ENCODE measurements at regions not wholly inside any gene's neighbourhood (a gene's known extent, or its start where the extent isn't known, plus 50 kb on each side); places are given as distances from the start of the nearest gene placed in this dataset.

DNA sequence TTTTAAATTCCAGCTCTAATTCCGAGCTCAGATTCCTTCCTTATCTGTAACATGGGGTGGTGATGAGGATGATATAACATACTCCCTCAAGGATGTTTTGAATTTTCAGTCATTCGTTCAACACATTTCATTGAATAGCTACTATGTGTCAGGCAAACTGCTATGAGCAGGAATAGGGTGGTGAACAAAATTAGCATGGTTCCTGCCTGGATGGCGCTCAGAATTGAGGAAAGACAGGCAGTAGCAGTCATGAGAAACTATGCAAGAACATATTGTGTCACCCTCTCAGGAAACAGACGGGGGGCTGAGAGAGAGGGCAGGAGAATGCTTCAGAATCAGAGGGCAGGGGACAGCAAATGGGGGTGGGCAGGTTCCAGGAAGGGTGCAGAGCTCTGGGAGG lies 265.2 kb downstream of the NSG2 start:
- no peaks in the 10 kb centered on the region for H3K9me3 ChIP-seq (replicated peaks; ENCODE audit: control insufficient read depth, insufficient read depth, low read length)
- no peak overlapping the region for H3K9ac ChIP-seq (ENCODE audit: control insufficient read depth, insufficient read depth, low read length)
- WGBS (ENCODE audit: insufficient coverage, insufficient replicate concordance, low lambda C conversion rate, missing lambda C conversion rate), result 29% methylated on average over 4 of the region's 4 CpGs
- ATAC-seq, result no peak
- H3K79me2 ChIP-seq (ENCODE audit: control insufficient read depth, insufficient read depth, low read length), result no peaks in the 10 kb centered on the region
- in situ Hi-C loops (cut with MboI) (no loop called here), intact Hi-C loops (cut with micrococcal nuclease; ENCODE audit: unreplicated experiment) (no loop called here)
- ChIA-PET RAD21 (ENCODE audit: unreplicated experiment) (interaction anchor here (1.4 to 2.1 kb wide), 6 partner anchors 10 to 693 kb away, joined by 3 to 38 read pairs (median 6); partner anchors contain the start of gene NSG2), CTCF (interaction anchor here (0.7 to 3.1 kb wide), 8 partner anchors 9 to 695 kb away, joined by 3 to 38 read pairs (median 4); partner anchors contain the start of gene NSG2), SMC1A (ENCODE audit: uncharacterized antibody, unreplicated experiment) (interaction anchor here (1.1 to 3.0 kb wide), 3 partner anchors 9 to 265 kb away, joined by 3 to 23 read pairs (median 3); partner anchors contain the start of gene NSG2), POLR2A (no interaction called here)
- no TSS peak for BruUV-seq (replicated peaks)
- H3K36me3 ChIP-seq (ENCODE audit: control insufficient read depth in 2 of 2, insufficient read depth in 2 of 2, low read length in 1 of 2), result no peaks in the 10 kb centered on the region
- DNase-seq (ENCODE audit: low read depth, low spot score), result no peak
- no peaks in the 10 kb centered on the region for H3K4me1 ChIP-seq (ENCODE audit: control insufficient read depth, insufficient read depth, low read length)
- no peak for FAIRE-seq
- H4K20me1 ChIP-seq (ENCODE audit: control insufficient read depth, insufficient read depth), result no peaks in the 10 kb centered on the region
- H2AFZ ChIP-seq (ENCODE audit: control insufficient read depth, low read depth, low read length), result no peak overlapping the region
- no peak overlapping the region for H3K4me2 ChIP-seq (ENCODE audit: control insufficient read depth, insufficient read depth)
- no peak overlapping the region for H3K4me3 ChIP-seq
- H3K27ac ChIP-seq (ENCODE audit: control insufficient read depth, insufficient read depth), result no peak overlapping the region
- peaks cover 0 to 2% of the 10 kb centered on the region in 2 experiments; a peak in 2 of 4 replicates for H3K27me3 ChIP-seq (replicated peaks in 1 of 2; ENCODE audit: control insufficient read depth in 2 of 2, insufficient read depth in 2 of 2, low read length in 1 of 2)
- TF ChIP-seq STAT3 (IDR thresholded peaks at IDR 0.05; ENCODE audit: low read depth, low read length) (no peak), HDAC2 (IDR thresholded peaks at IDR 0.05) (no peak), NFYB (IDR thresholded peaks at IDR 0.05; ENCODE audit: insufficient read depth, low read depth, low read length) (no peak), ETV6 (conservative IDR thresholded peaks at IDR 0.05 in 1 of 2, IDR thresholded peaks at IDR 0.05 in 1 of 2; ENCODE audit: borderline replicate concordance in 1 of 2, low read depth in 1 of 2) (no peak), PML (IDR thresholded peaks at IDR 0.05; ENCODE audit: low read length) (no peak), RAD51 (IDR thresholded peaks at IDR 0.05) (no peak), ASH2L (IDR thresholded peaks at IDR 0.05; ENCODE audit: borderline replicate concordance, low read depth) (no peak), CREM (IDR thresholded peaks at IDR 0.05; ENCODE audit: low read depth) (no peak)
- TF ChIP-seq, protein P1, sequence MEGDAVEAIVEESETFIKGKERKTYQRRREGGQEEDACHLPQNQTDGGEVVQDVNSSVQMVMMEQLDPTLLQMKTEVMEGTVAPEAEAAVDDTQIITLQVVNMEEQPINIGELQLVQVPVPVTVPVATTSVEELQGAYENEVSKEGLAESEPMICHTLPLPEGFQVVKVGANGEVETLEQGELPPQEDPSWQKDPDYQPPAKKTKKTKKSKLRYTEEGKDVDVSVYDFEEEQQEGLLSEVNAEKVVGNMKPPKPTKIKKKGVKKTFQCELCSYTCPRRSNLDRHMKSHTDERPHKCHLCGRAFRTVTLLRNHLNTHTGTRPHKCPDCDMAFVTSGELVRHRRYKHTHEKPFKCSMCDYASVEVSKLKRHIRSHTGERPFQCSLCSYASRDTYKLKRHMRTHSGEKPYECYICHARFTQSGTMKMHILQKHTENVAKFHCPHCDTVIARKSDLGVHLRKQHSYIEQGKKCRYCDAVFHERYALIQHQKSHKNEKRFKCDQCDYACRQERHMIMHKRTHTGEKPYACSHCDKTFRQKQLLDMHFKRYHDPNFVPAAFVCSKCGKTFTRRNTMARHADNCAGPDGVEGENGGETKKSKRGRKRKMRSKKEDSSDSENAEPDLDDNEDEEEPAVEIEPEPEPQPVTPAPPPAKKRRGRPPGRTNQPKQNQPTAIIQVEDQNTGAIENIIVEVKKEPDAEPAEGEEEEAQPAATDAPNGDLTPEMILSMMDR (IDR thresholded peaks at IDR 0.05 in 2 of 3, conservative IDR thresholded peaks at IDR 0.05 in 1 of 3; ENCODE audit: control insufficient read depth in 2 of 3, extremely low read depth in 1 of 3, insufficient read depth in 1 of 3, low read depth in 3 of 3, low read length in 3 of 3), result no peak
- TF ChIP-seq, protein P2, sequence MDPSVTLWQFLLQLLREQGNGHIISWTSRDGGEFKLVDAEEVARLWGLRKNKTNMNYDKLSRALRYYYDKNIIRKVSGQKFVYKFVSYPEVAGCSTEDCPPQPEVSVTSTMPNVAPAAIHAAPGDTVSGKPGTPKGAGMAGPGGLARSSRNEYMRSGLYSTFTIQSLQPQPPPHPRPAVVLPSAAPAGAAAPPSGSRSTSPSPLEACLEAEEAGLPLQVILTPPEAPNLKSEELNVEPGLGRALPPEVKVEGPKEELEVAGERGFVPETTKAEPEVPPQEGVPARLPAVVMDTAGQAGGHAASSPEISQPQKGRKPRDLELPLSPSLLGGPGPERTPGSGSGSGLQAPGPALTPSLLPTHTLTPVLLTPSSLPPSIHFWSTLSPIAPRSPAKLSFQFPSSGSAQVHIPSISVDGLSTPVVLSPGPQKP (IDR thresholded peaks at IDR 0.05; ENCODE audit: low read depth, low read length), result no peak
- TF ChIP-seq, protein P3, sequence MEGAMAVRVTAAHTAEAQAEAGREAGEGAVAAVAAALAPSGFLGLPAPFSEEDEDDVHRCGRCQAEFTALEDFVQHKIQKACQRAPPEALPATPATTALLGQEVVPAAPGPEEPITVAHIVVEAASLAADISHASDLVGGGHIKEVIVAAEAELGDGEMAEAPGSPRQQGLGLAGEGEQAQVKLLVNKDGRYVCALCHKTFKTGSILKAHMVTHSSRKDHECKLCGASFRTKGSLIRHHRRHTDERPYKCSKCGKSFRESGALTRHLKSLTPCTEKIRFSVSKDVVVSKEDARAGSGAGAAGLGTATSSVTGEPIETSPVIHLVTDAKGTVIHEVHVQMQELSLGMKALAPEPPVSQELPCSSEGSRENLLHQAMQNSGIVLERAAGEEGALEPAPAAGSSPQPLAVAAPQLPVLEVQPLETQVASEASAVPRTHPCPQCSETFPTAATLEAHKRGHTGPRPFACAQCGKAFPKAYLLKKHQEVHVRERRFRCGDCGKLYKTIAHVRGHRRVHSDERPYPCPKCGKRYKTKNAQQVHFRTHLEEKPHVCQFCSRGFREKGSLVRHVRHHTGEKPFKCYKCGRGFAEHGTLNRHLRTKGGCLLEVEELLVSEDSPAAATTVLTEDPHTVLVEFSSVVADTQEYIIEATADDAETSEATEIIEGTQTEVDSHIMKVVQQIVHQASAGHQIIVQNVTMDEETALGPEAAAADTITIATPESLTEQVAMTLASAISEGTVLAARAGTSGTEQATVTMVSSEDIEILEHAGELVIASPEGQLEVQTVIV (IDR thresholded peaks at IDR 0.05; ENCODE audit: borderline replicate concordance, partially characterized antibody), result no peak
- TF ChIP-seq, protein P4, sequence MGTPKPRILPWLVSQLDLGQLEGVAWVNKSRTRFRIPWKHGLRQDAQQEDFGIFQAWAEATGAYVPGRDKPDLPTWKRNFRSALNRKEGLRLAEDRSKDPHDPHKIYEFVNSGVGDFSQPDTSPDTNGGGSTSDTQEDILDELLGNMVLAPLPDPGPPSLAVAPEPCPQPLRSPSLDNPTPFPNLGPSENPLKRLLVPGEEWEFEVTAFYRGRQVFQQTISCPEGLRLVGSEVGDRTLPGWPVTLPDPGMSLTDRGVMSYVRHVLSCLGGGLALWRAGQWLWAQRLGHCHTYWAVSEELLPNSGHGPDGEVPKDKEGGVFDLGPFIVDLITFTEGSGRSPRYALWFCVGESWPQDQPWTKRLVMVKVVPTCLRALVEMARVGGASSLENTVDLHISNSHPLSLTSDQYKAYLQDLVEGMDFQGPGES (IDR thresholded peaks at IDR 0.05), result no peak
- TF ChIP-seq, protein P5, sequence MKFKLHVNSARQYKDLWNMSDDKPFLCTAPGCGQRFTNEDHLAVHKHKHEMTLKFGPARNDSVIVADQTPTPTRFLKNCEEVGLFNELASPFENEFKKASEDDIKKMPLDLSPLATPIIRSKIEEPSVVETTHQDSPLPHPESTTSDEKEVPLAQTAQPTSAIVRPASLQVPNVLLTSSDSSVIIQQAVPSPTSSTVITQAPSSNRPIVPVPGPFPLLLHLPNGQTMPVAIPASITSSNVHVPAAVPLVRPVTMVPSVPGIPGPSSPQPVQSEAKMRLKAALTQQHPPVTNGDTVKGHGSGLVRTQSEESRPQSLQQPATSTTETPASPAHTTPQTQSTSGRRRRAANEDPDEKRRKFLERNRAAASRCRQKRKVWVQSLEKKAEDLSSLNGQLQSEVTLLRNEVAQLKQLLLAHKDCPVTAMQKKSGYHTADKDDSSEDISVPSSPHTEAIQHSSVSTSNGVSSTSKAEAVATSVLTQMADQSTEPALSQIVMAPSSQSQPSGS (IDR thresholded peaks at IDR 0.05; ENCODE audit: low read length), result no peak
- TF ChIP-seq, protein P6, sequence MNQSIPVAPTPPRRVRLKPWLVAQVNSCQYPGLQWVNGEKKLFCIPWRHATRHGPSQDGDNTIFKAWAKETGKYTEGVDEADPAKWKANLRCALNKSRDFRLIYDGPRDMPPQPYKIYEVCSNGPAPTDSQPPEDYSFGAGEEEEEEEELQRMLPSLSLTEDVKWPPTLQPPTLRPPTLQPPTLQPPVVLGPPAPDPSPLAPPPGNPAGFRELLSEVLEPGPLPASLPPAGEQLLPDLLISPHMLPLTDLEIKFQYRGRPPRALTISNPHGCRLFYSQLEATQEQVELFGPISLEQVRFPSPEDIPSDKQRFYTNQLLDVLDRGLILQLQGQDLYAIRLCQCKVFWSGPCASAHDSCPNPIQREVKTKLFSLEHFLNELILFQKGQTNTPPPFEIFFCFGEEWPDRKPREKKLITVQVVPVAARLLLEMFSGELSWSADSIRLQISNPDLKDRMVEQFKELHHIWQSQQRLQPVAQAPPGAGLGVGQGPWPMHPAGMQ (IDR thresholded peaks at IDR 0.05; ENCODE audit: borderline replicate concordance), result no peak

All from GM12878 (cell line).